Stimulated activated naive CD8-positive, alpha-beta T cell treated with anti-CD3 and anti-CD28 coated beads, Interleukin-15, Interleukin-2, amounts not matched to agents 100 ng/mL and 50 ng/mL, for 24 hours (primary cell): ENCODE measurements at regions not wholly inside any gene's neighbourhood (a gene's known extent, or its start where the extent isn't known, plus 50 kb on each side); places are given as distances from the start of the nearest gene placed in this dataset.

Experiments used
- H3K27ac Mint-ChIP-seq: one replicate; pipeline ENCODE4 v1.8.0; 2021; ENCODE audit warnings: mild to moderate bottlenecking, mixed read lengths
- H3K27me3 Mint-ChIP-seq: one replicate; pipeline ENCODE4 v1.8.0; 2021; ENCODE audit warnings: mixed read lengths
- H3K36me3 Mint-ChIP-seq: one replicate; pipeline ENCODE4 v1.8.0; 2021; ENCODE audit warnings: low read depth, mixed read lengths
- H3K4me1 Mint-ChIP-seq: one replicate; pipeline ENCODE4 v1.8.0; 2021; ENCODE audit warnings: low read depth, mixed read lengths
- H3K4me3 Mint-ChIP-seq: one replicate; pipeline ENCODE4 v1.8.0; 2021; ENCODE audit warnings: mild to moderate bottlenecking, mixed read lengths
- H3K9me3 Mint-ChIP-seq: one replicate; pipeline ENCODE4 v1.8.0; 2021; ENCODE audit warnings: mixed read lengths

GRCh38 chr11:70925238-70925637 lies 327.1 kb downstream of the SHANK2 start:
- H3K27ac Mint-ChIP-seq = no peak overlapping the region
- H3K4me3 Mint-ChIP-seq = no peak overlapping the region
- no peaks in the 10 kb centered on the region for H3K36me3 Mint-ChIP-seq
- H3K27me3 Mint-ChIP-seq = peaks cover 13% of the 10 kb centered on the region
- no peaks in the 10 kb centered on the region for H3K4me1 Mint-ChIP-seq
- H3K9me3 Mint-ChIP-seq = peaks cover 30% of the 10 kb centered on the region

GRCh38 chr11:70926543-70927201 lies 325.7 kb downstream of the SHANK2 start:
- Mint-ChIP-seq H3K36me3 (no peaks in the 10 kb centered on the region), H3K4me3 (no peak overlapping the region), H3K27me3 (peaks cover 18% of the 10 kb centered on the region), H3K4me1 (no peaks in the 10 kb centered on the region), H3K27ac (no peak overlapping the region), H3K9me3 (peaks cover 16% of the 10 kb centered on the region)

- H3K36me3 Mint-ChIP-seq = no peaks in the 10 kb centered on the region
- peaks cover 11% of the 10 kb centered on the region for H3K9me3 Mint-ChIP-seq
- no peak overlapping the region for H3K27ac Mint-ChIP-seq
- H3K4me1 Mint-ChIP-seq = no peaks in the 10 kb centered on the region
- peaks cover 18% of the 10 kb centered on the region for H3K27me3 Mint-ChIP-seq
- no peak overlapping the region for H3K4me3 Mint-ChIP-seq
These were observed 323.4 kb downstream of the SHANK2 start for GRCh38 chr11:70928854-70929598.

GRCh38 chr11:70930215-70930614 lies 322.2 kb downstream of the SHANK2 start:
- peaks cover 11% of the 10 kb centered on the region for H3K9me3 Mint-ChIP-seq
- H3K4me1 Mint-ChIP-seq = no peaks in the 10 kb centered on the region
- peaks cover 18% of the 10 kb centered on the region for H3K27me3 Mint-ChIP-seq

GRCh38 chr11:70931430-70931829 lies 320.9 kb downstream of the SHANK2 start:
- Mint-ChIP-seq H3K4me3 (no peak overlapping the region), H3K27ac (no peak overlapping the region), H3K9me3 (peaks cover 14% of the 10 kb centered on the region), H3K36me3 (no peaks in the 10 kb centered on the region), H3K4me1 (no peaks in the 10 kb centered on the region), H3K27me3 (peaks cover 18% of the 10 kb centered on the region)

More at GRCh38 chr11:70930215-70930614, 322.2 kb downstream of the SHANK2 start:
- Mint-ChIP-seq H3K36me3 (no peaks in the 10 kb centered on the region), H3K27ac (no peak overlapping the region), H3K4me3 (no peak overlapping the region)

- no peak overlapping the region for H3K27ac Mint-ChIP-seq
- H3K9me3 Mint-ChIP-seq = peaks cover 22% of the 10 kb centered on the region
- no peak overlapping the region for H3K4me3 Mint-ChIP-seq
- H3K27me3 Mint-ChIP-seq = peaks cover 12% of the 10 kb centered on the region
- no peaks in the 10 kb centered on the region for H3K36me3 Mint-ChIP-seq
- H3K4me1 Mint-ChIP-seq = no peaks in the 10 kb centered on the region
These were observed 318.3 kb downstream of the SHANK2 start for GRCh38 chr11:70933981-70934583.

- no peak overlapping the region for H3K27ac Mint-ChIP-seq
These were observed 317.2 kb downstream of the SHANK2 start for GRCh38 chr11:70935006-70935768.

GRCh38 chr11:70942593-70942992 lies 309.8 kb downstream of the SHANK2 start:
- peaks cover 30% of the 10 kb centered on the region for H3K9me3 Mint-ChIP-seq
- H3K27me3 Mint-ChIP-seq = no peaks in the 10 kb centered on the region
- H3K4me1 Mint-ChIP-seq = no peaks in the 10 kb centered on the region
- H3K36me3 Mint-ChIP-seq = peaks cover 11% of the 10 kb centered on the region
- H3K4me3 Mint-ChIP-seq = no peak overlapping the region
- H3K27ac Mint-ChIP-seq = no peak overlapping the region

More at GRCh38 chr11:70935006-70935768, 317.2 kb downstream of the SHANK2 start:
- H3K36me3 Mint-ChIP-seq = no peaks in the 10 kb centered on the region
- no peaks in the 10 kb centered on the region for H3K4me1 Mint-ChIP-seq
- peaks cover 4% of the 10 kb centered on the region for H3K27me3 Mint-ChIP-seq
- H3K9me3 Mint-ChIP-seq = peaks cover 17% of the 10 kb centered on the region
- no peak overlapping the region for H3K4me3 Mint-ChIP-seq

- H3K4me3 Mint-ChIP-seq = no peak overlapping the region
- peaks cover 28% of the 10 kb centered on the region for H3K9me3 Mint-ChIP-seq
- H3K4me1 Mint-ChIP-seq = no peaks in the 10 kb centered on the region
- H3K27me3 Mint-ChIP-seq = peaks cover 6% of the 10 kb centered on the region
- H3K27ac Mint-ChIP-seq = no peak overlapping the region
- H3K36me3 Mint-ChIP-seq = peaks cover 11% of the 10 kb centered on the region
These were observed 308.2 kb downstream of the SHANK2 start for GRCh38 chr11:70944141-70944540.

- Mint-ChIP-seq H3K4me1 (no peaks in the 10 kb centered on the region), H3K9me3 (peaks cover 28% of the 10 kb centered on the region), H3K27me3 (peaks cover 6% of the 10 kb centered on the region), H3K36me3 (peaks cover 11% of the 10 kb centered on the region), H3K4me3 (no peak overlapping the region), H3K27ac (no peak overlapping the region)
These were observed 307.7 kb downstream of the SHANK2 start for GRCh38 chr11:70944636-70945035.

- Mint-ChIP-seq H3K27ac (no peak overlapping the region), H3K9me3 (peaks cover 24% of the 10 kb centered on the region), H3K4me3 (no peak overlapping the region), H3K4me1 (no peaks in the 10 kb centered on the region), H3K27me3 (peaks cover 9% of the 10 kb centered on the region), H3K36me3 (no peaks in the 10 kb centered on the region)
These were observed 304.0 kb downstream of the SHANK2 start for GRCh38 chr11:70948398-70948797.

GRCh38 chr11:70948855-70949531 lies 303.4 kb downstream of the SHANK2 start:
- no peak overlapping the region for H3K27ac Mint-ChIP-seq
- H3K27me3 Mint-ChIP-seq = peaks cover 9% of the 10 kb centered on the region
- no peaks in the 10 kb centered on the region for H3K36me3 Mint-ChIP-seq
- H3K4me1 Mint-ChIP-seq = no peaks in the 10 kb centered on the region
- no peak overlapping the region for H3K4me3 Mint-ChIP-seq
- peaks cover 23% of the 10 kb centered on the region for H3K9me3 Mint-ChIP-seq

- Mint-ChIP-seq H3K9me3 (peaks cover 17% of the 10 kb centered on the region), H3K36me3 (no peaks in the 10 kb centered on the region), H3K4me3 (no peak overlapping the region), H3K4me1 (no peaks in the 10 kb centered on the region), H3K27ac (no peak overlapping the region), H3K27me3 (peaks cover 9% of the 10 kb centered on the region)
These were observed 301.1 kb downstream of the SHANK2 start for GRCh38 chr11:70951139-70951804.

- Mint-ChIP-seq H3K27ac (no peak overlapping the region), H3K36me3 (no peaks in the 10 kb centered on the region), H3K4me1 (no peaks in the 10 kb centered on the region), H3K4me3 (no peak overlapping the region), H3K9me3 (peaks cover 17% of the 10 kb centered on the region), H3K27me3 (peaks cover 9% of the 10 kb centered on the region)
These were observed 300.2 kb downstream of the SHANK2 start for GRCh38 chr11:70952191-70952590.
